HUES48 (cell line): ENCODE measurements at regions not wholly inside any gene's neighbourhood (a gene's known extent, or its start where the extent isn't known, plus 50 kb on each side); places are given as distances from the start of the nearest gene placed in this dataset.
A peak's percentile ranks its signal among the peaks of the same experiment; 100 is the strongest.
"Not testable (repeated sequence)": the region's sequence is repeated elsewhere in the genome, so short reads cannot be mapped to it uniquely, and the experiment has no call there.

ENCODE experiments used
- H3K27ac ChIP-seq: one replicate; pipeline ENCODE4 v1.7.0; 2013; ENCODE audit warnings: low read depth, low read length, inconsistent platforms
- H3K27me3 ChIP-seq: 2 replicates; pipeline ENCODE4 v1.6.1; 2013; ENCODE audit warnings: mild to moderate bottlenecking, low read length; ENCODE audit not compliant: control insufficient read depth, insufficient read depth
- H3K36me3 ChIP-seq: 2 replicates; pipeline ENCODE4 v1.6.1; 2013; ENCODE audit warnings: low read length; ENCODE audit not compliant: control insufficient read depth, insufficient read depth
- H3K4me1 ChIP-seq: 2 replicates; pipeline ENCODE4 v1.6.1; 2013; ENCODE audit warnings: mild to moderate bottlenecking, low read length; ENCODE audit not compliant: control insufficient read depth, insufficient read depth
- H3K4me3 ChIP-seq: 2 replicates; pipeline ENCODE4 v1.5.1; 2013; ENCODE audit warnings: mild to moderate bottlenecking, low read depth, low read length
- H3K9ac ChIP-seq: 2 replicates; pipeline ENCODE4 v1.6.1; 2013; ENCODE audit warnings: mild to moderate bottlenecking, low read depth, low read length, moderate library complexity
- H3K9me3 ChIP-seq: 2 replicates; pipeline ENCODE4 v1.6.1; 2013; ENCODE audit warnings: low read length; ENCODE audit not compliant: control insufficient read depth, insufficient read depth

- H3K9ac ChIP-seq, result no peak overlapping the region
- H3K4me3 ChIP-seq, result no peak overlapping the region
- peaks cover 2% of the 10 kb centered on the region; the same call in 1 of the 2 replicates for H3K9me3 ChIP-seq
- H3K36me3 ChIP-seq, result no peaks in the 10 kb centered on the region
- no peak overlapping the region for H3K27ac ChIP-seq
- H3K27me3 ChIP-seq, result no peaks in the 10 kb centered on the region
- H3K4me1 ChIP-seq, result no peaks in the 10 kb centered on the region
These were observed 293.8 kb downstream of the NOVA1 start for GRCh38 chr14:26304056-26304455.

GRCh38 chr14:26293909-26294308, 303.9 kb downstream of the NOVA1 start:
- Histone ChIP-seq H3K36me3 (no peaks in the 10 kb centered on the region), H3K4me3 (no peak overlapping the region), H3K27ac (no peak overlapping the region), H3K4me1 (no peaks in the 10 kb centered on the region), H3K9ac (no peak overlapping the region), H3K9me3 (no peaks in the 10 kb centered on the region), H3K27me3 (no peaks in the 10 kb centered on the region)

- Histone ChIP-seq H3K27me3 (no peaks in the 10 kb centered on the region), H3K9me3 (no peaks in the 10 kb centered on the region), H3K4me1 (0 out of 2 replicates have a peak, but pooled peaks cover 6% of the 10 kb centered on the region), H3K9ac (no peak overlapping the region), H3K4me3 (no peak overlapping the region), H3K36me3 (no peaks in the 10 kb centered on the region), H3K27ac (no peak overlapping the region)
These were observed 307.8 kb downstream of the NOVA1 start for GRCh38 chr14:26289891-26290486.

- Histone ChIP-seq H3K27ac (no peak overlapping the region), H3K9ac (no peak overlapping the region), H3K4me1 (peaks cover 19% of the 10 kb centered on the region)
These were observed 311.0 kb downstream of the NOVA1 start for GRCh38 chr14:26286913-26287205.

GRCh38 chr14:26286081-26286912, 311.5 kb downstream of the NOVA1 start:
- Histone ChIP-seq H3K27ac (no peak overlapping the region), H3K4me1 (peaks cover 24% of the 10 kb centered on the region), H3K36me3 (no peaks in the 10 kb centered on the region), H3K27me3 (no peaks in the 10 kb centered on the region), H3K9ac (no peak overlapping the region), H3K4me3 (no peak overlapping the region), H3K9me3 (no peaks in the 10 kb centered on the region)

More at GRCh38 chr14:26286913-26287205, 311.0 kb downstream of the NOVA1 start:
- H3K27me3 ChIP-seq, result no peaks in the 10 kb centered on the region
- H3K9me3 ChIP-seq, result no peaks in the 10 kb centered on the region
- H3K4me3 ChIP-seq, result no peak overlapping the region
- H3K36me3 ChIP-seq, result no peaks in the 10 kb centered on the region

- H3K36me3 ChIP-seq, result no peaks in the 10 kb centered on the region
- peak overlapping the region; percentile 26 for H3K27ac ChIP-seq
- no peaks in the 10 kb centered on the region for H3K27me3 ChIP-seq
- H3K9ac ChIP-seq, result no peak overlapping the region
- H3K4me1 ChIP-seq, result peaks cover 29% of the 10 kb centered on the region
- no peak overlapping the region for H3K4me3 ChIP-seq
- no peaks in the 10 kb centered on the region for H3K9me3 ChIP-seq
These were observed 315.3 kb downstream of the NOVA1 start for GRCh38 chr14:26282578-26282977.

- H3K36me3 ChIP-seq, H3K4me3 ChIP-seq, H3K9me3 ChIP-seq, H3K27me3 ChIP-seq: not testable (repeated sequence)
- H3K9ac ChIP-seq, result peak overlapping the region; percentile 32; the same call in 1 of the 2 replicates
- H3K27ac ChIP-seq, result peak overlapping the region; percentile 4
- peaks cover 29% of the 10 kb centered on the region for H3K4me1 ChIP-seq
These were observed 315.8 kb downstream of the NOVA1 start for GRCh38 chr14:26282011-26282410.

GRCh38 chr14:26281280-26281998, 316.4 kb downstream of the NOVA1 start:
- H3K4me1 ChIP-seq, result peaks cover 29% of the 10 kb centered on the region
- peak overlapping the region; percentile 21 for H3K27ac ChIP-seq
- H3K9me3 ChIP-seq, result no peaks in the 10 kb centered on the region
- H3K27me3 ChIP-seq, result no peaks in the 10 kb centered on the region
- H3K36me3 ChIP-seq, result no peaks in the 10 kb centered on the region
- H3K9ac ChIP-seq, result peak overlapping the region; percentile 32; the same call in 1 of the 2 replicates
- no peak overlapping the region for H3K4me3 ChIP-seq

GRCh38 chr14:26276757-26277156, 321.1 kb downstream of the NOVA1 start:
- Histone ChIP-seq H3K36me3 (no peaks in the 10 kb centered on the region), H3K9ac (no peak overlapping the region), H3K4me1 (peaks cover 9% of the 10 kb centered on the region; the same call in 1 of the 2 replicates), H3K4me3 (no peak overlapping the region), H3K27me3 (no peaks in the 10 kb centered on the region), H3K27ac (no peak overlapping the region), H3K9me3 (no peaks in the 10 kb centered on the region; the same call in 1 of the 2 replicates)

- peaks cover 25% of the 10 kb centered on the region for H3K4me1 ChIP-seq
- H3K4me3 ChIP-seq, result no peak overlapping the region
- peaks cover 2% of the 10 kb centered on the region; the same call in 1 of the 2 replicates for H3K9me3 ChIP-seq
- H3K27ac ChIP-seq, result no peak overlapping the region
- H3K27me3 ChIP-seq, result no peaks in the 10 kb centered on the region
- no peak overlapping the region for H3K9ac ChIP-seq
- H3K36me3 ChIP-seq, result no peaks in the 10 kb centered on the region
These were observed 332.6 kb downstream of the NOVA1 start for GRCh38 chr14:26265170-26265685.
